ENCODE measurements at regions not wholly inside any gene's neighbourhood (a gene's known extent, or its start where the extent isn't known, plus 50 kb on each side); places are given as distances from the start of the nearest gene placed in this dataset.

DNA sequence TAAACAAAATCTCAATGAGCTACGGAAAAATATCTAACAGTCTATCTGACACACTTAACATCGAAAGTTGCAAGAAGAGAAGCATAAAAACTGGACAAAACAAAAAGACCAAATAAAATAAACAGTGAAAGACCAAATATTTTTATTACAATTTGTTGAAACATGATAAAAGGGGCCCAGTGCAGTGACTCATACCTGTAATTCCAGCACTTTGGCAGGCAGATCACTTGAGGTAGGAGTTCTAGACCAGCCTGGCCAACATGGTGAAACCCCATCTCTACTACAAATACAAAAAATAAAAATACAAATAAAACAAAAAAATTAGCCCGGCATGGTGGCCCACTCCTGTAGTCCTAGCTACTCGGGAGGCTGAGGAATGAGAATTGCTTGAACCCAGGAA, 914.0 kb upstream of the ALCAM start:
- no peaks in the 10 kb centered on the region for H3K27me3 ChIP-seq (ENCODE audit: control insufficient read depth, insufficient read depth, low read length)
- ChIA-PET POLR2A (no interaction called here), CTCF (no interaction called here)
- DNase-seq (ENCODE audit: low read depth, low spot score) = no peak
- H3K36me3 ChIP-seq (ENCODE audit: control insufficient read depth, insufficient read depth, low read length) = no peaks in the 10 kb centered on the region
- no peak overlapping the region for H3K27ac ChIP-seq (ENCODE audit: low read length)
- in situ Hi-C loops (cut with HindIII; ENCODE audit: low pct_unique_long_range_greater_than_20kb, low sequenced_read_pairs) (no loop called here), intact Hi-C loops (cut with micrococcal nuclease; ENCODE audit: unreplicated experiment) (no loop called here)
- ATAC-seq = no peak
- H3K4me1 ChIP-seq (ENCODE audit: control insufficient read depth, insufficient read depth, low read length) = no peaks in the 10 kb centered on the region
- TF ChIP-seq, protein P1, sequence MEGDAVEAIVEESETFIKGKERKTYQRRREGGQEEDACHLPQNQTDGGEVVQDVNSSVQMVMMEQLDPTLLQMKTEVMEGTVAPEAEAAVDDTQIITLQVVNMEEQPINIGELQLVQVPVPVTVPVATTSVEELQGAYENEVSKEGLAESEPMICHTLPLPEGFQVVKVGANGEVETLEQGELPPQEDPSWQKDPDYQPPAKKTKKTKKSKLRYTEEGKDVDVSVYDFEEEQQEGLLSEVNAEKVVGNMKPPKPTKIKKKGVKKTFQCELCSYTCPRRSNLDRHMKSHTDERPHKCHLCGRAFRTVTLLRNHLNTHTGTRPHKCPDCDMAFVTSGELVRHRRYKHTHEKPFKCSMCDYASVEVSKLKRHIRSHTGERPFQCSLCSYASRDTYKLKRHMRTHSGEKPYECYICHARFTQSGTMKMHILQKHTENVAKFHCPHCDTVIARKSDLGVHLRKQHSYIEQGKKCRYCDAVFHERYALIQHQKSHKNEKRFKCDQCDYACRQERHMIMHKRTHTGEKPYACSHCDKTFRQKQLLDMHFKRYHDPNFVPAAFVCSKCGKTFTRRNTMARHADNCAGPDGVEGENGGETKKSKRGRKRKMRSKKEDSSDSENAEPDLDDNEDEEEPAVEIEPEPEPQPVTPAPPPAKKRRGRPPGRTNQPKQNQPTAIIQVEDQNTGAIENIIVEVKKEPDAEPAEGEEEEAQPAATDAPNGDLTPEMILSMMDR (IDR thresholded peaks at IDR 0.05) = no peak
- TF ChIP-seq POLR2AphosphoS5 (IDR thresholded peaks at IDR 0.05; ENCODE audit: low read depth, low read length) (no peak), TCF7L2 (IDR thresholded peaks at IDR 0.05; ENCODE audit: low read depth, low read length) (no peak), SIN3A (IDR thresholded peaks at IDR 0.05; ENCODE audit: borderline replicate concordance, insufficient read depth, low read depth, low read length) (no peak), REST (IDR thresholded peaks at IDR 0.05; ENCODE audit: insufficient read depth in 1 of 2, low read depth in 2 of 2, low read length in 1 of 2) (no peak)
- no peaks in the 10 kb centered on the region for H3K9me3 ChIP-seq (ENCODE audit: control insufficient read depth, insufficient read depth, low read depth, low read length)
- no TSS peak for BruUV-seq (replicated peaks)
- no peak overlapping the region for H3K4me3 ChIP-seq (ENCODE audit: low read depth in 2 of 2, low read length in 2 of 2)

DNA sequence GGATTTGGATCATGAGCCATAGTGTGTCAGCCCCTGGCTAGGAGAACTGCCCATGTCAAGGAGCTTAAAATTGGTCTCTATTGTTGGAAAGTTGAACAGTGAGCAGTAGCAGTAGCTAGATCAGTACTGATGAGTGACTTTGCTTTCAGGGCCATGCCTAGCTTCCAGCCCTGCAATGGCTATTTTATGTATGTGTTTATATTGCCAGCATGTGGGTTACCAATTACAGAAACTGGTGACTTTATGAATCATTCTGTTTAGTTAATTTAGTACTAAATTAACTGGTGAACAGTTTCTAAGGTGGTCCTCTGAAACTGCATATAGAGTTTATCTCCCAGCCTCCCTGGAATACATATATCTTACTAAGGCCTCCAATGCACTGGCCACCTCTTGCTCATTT, 908.1 kb upstream of the ALCAM start:
- no TSS peak for BruUV-seq (replicated peaks)
- in situ Hi-C loops (cut with HindIII; ENCODE audit: low pct_unique_long_range_greater_than_20kb, low sequenced_read_pairs) = no loop called here

More for the DNA sequence above, 908.1 kb upstream of the ALCAM start:
- no peak for DNase-seq (ENCODE audit: low read depth, low spot score)
- Histone ChIP-seq H3K9me3 (ENCODE audit: control insufficient read depth, insufficient read depth, low read depth, low read length) (no peaks in the 10 kb centered on the region), H3K27me3 (ENCODE audit: control insufficient read depth, insufficient read depth, low read length) (no peaks in the 10 kb centered on the region), H3K27ac (ENCODE audit: low read length) (no peak overlapping the region), H3K4me3 (ENCODE audit: low read depth in 2 of 2, low read length in 2 of 2) (no peak overlapping the region), H3K4me1 (ENCODE audit: control insufficient read depth, insufficient read depth, low read length) (no peaks in the 10 kb centered on the region), H3K36me3 (ENCODE audit: control insufficient read depth, insufficient read depth, low read length) (no peaks in the 10 kb centered on the region)
- ChIA-PET POLR2A (no interaction called here), CTCF (no interaction called here)
- intact Hi-C loops (cut with micrococcal nuclease; ENCODE audit: unreplicated experiment) = no loop called here
- TF ChIP-seq TCF7L2 (IDR thresholded peaks at IDR 0.05; ENCODE audit: low read depth, low read length) = no peak
- TF ChIP-seq SIN3A (IDR thresholded peaks at IDR 0.05; ENCODE audit: borderline replicate concordance, insufficient read depth, low read depth, low read length) = no peak
- TF ChIP-seq, protein P1 (IDR thresholded peaks at IDR 0.05) = no peak
- TF ChIP-seq REST (IDR thresholded peaks at IDR 0.05; ENCODE audit: insufficient read depth in 1 of 2, low read depth in 2 of 2, low read length in 1 of 2) = no peak
- no peak for ATAC-seq
